Activated CD4-positive, alpha-beta T cell treated with anti-CD3 and anti-CD28 coated beads, Interleukin-2, amount 50 U/mL, for 48 hours (primary cell): ENCODE measurements at regions not wholly inside any gene's neighbourhood (a gene's known extent, or its start where the extent isn't known, plus 50 kb on each side); places are given as distances from the start of the nearest gene placed in this dataset.
"Not testable (repeated sequence)": the region's sequence is repeated elsewhere in the genome, so short reads cannot be mapped to it uniquely, and the experiment has no call there.

ENCODE experiments used
- DNase-seq, 2 experiments: peaks; one replicate each; pipeline ENCODE4 v3.0.0-alpha.2; 2020

DNA sequence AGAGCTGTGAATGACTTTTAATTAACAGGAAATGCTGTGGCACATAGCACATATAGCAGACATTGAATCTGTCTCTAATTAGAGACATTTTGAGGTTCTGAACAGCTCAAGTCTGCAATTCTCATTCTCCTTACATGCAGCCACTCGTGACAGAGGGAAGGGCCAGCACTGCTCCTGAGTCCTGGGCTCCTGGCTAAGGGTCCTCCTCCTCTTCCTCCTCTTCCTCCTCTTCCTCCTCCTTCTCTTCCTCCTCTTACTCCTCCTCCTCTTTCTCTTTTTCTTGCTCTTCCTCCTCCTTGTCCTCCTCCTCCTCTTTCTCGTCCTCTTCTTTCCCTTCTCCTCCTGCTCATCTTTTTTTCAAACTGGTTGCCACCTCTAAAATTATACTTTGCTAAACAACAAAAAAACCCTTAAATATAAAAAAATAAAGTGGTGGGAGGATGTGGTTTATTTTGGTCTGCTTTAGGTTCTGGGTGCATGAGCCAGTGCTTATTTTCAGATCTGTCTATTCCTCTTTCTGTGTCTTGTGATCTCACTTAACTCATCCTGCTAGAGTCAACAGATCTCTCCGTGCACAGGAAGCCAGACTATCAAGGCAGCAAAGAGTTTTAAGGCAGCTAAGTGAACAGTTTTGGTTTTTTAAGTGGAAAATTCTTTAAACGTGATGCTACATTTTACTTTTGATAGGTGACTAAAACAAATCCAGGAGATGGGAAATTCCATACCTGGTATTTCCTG, 159.3 kb downstream of the CD83 start:
- no peak for DNase-seq

GRCh38 chr6:14277405-14277930, 159.9 kb downstream of the CD83 start:
- DNase-seq, result no peak

DNA sequence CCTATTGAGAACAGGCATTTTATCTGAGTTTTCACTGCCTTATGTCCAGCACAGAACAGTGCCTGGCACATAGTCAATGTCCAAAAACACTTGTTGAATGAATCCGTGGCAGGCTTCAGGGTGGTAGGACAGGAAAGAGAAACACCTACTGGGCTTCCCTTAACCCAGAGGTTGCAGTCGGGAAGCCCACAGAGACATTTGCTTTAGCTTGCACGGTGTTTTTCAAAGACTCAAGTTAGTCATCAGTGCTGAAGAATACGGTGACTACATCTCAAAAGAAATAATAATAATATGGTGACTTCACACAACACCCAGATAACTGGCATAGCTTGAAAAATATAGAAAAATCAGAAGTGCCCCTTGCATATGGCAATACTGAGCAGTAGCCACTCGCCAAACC, 160.4 kb downstream of the CD83 start:
- no peak for DNase-seq

DNA sequence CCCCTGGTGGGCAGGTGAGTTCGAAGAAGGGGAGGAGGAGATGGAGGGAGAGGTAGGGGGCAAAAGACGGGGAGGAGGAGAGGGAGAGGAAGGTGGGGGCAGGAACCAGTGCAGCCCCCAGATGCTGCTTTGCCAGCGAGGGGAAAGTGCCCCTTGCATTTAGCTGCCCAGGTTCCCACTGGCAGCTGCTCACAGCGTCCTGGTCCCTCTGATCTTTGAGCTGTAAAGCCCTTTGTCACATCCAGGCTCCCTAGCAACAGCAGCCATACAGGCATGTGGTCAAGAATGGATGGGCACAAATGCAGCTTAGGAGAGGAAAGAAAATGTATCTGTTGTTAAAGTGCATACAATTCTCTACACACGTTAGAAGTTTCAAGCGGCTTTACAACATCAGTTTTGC, 160.9 kb downstream of the CD83 start:
- no peak for DNase-seq

GRCh38 chr6:14280006-14280510, 162.5 kb downstream of the CD83 start:
- DNase-seq, result no peak

DNA sequence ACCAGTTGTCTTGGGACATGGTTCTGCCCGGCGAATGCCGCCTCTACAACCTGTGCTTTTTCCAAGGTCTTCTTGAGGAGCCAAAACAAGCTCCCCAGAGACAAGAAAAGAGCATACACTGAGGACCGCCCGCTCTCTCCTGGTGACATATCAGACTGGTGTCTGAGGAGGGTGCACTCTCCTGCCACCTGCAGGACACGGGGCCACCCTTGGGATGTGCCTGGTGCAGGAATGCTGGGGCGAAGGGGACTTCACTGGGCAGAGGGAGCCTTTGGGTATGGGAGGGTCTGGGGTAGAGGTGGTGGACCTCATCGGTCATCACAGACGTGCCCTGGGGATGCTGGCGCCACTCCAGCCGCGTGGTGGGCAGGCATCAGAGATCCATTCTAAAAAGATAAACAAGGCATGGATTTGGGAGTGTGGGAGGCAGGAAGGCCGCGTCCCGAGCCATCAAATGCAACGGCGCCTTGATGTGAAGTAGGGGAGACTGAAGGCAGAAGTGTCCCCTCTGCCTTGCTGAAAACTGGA, 163.3 kb downstream of the CD83 start:
- no peak for DNase-seq

DNA sequence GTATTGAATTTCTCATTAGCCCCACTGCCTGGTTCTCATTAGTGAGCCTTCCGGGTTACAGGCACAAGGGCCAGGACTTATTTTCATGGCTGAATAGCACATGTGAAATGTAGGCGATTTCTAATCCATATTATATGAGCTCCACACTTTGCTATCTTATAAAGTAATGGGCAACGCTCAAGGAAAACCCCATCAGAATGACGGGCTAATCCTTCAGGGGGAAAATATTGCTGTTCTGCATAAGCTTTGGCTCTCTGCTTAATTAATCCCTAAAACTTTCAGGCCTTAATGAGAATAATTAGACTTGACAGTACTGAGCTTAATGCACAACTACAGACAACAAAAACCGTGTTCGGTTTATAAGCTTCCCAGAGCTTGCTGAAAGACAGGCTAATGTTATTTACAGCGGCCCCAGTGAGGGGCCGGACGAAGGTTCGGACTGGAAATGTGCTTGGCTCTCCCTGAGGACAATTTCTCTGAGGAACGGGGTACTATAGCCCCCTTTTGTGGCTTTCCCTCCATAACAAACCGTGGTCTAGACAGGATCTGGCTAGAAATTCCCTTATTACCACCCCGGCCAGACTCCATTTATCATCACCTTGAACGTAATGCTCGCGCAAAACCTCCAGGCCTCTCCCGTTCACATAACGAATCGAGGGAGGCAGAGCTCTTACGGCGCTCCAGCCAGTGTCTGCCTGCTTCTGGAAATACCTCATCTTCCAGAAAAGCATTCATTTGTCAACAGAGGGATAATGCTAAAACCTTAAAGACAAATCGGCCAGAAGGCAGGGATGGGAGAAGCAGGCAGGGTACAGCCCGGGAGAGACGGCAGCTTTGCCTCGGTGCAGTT, 164.5 kb downstream of the CD83 start:
- DNase-seq, result no peak

DNA sequence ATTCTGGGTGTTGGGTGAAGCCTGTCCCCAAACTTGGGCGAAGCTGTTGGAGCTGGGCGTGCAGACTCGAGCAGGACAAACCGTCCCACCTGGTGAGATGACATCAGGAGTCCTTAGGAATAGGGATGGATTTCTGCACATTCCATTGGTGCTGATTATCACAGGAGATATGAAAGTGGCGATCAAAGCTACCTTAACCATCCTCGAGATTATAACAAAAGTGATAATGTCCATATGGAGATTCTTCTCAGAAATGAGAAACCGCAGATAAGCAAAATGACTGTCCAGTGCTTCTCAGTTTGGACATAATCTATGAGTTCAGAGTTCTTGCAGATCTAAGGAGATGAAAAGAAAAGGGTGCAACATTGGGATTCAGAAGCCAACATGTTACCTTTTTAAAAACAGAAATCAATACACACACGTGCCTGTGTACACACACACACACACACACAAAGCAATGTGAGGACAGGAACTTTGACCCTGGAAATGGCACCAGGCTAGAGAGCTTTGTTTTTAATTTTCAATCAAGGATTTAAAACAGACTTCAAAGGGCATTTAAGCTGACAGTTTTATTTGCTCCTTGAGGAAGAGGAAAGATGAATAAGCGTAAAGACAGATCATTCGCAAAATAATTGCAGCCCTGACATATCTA, 165.4 kb downstream of the CD83 start:
- DNase-seq, result no peak

- DNase-seq, result no peak
Observed at GRCh38 chr6:14283600-14284235, 166.1 kb downstream of the CD83 start.

DNA sequence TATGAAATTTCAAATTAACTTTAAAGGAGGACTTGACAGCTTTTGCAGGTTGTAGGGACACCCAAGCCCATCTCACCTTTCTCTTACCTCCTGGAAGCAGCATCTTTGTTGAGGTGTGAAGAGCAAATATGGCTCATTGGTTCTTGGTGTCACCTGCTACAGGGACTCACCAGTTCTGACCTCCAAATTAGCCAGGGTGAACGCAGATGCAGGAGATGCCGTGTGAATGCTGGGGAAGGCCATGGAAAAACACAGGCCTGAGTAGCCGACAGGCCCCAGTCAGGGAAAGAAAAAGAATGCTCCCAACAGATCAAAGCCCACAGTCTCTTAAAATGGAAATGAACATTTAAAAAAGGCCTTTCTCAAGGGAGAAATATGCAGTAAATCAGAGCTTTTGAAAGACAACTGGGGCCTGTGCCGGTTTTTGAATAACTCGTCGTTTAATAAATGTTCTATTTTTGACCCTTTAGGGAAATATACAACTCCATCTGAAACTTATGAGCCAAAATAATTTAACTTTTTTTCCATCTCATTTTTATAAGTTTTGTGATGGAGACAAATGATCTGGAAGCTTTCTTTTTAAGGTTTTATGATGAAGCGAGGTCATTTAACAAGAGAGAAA, 167.5 kb downstream of the CD83 start:
- DNase-seq, result no peak

DNA sequence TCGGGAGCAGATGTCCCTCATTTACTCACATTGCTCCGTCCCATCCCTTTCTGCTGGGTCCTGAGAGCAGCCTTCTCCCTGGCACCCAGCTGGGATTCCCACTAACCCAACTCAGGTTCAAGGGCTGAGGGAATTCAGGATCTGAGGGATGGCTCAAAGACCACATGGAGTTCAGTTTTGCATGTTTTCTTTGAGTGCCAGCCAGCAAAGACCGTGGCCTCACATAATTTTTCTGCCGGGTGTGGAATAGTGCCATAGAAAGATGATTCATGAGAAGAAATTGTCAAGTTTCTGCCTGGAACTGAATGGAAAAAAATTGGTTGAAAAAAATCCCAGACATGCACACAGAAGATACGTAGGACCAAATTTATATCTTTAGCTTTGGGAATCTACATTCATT, 168.6 kb downstream of the CD83 start:
- DNase-seq, result no peak

- no peak for DNase-seq
Observed at GRCh38 chr6:14286634-14287428, 169.3 kb downstream of the CD83 start.

GRCh38 chr6:14287707-14288106, 170.1 kb downstream of the CD83 start:
- no peak for DNase-seq

- DNase-seq, result no peak
Observed at GRCh38 chr6:14288910-14289309, 171.3 kb downstream of the CD83 start.

DNA sequence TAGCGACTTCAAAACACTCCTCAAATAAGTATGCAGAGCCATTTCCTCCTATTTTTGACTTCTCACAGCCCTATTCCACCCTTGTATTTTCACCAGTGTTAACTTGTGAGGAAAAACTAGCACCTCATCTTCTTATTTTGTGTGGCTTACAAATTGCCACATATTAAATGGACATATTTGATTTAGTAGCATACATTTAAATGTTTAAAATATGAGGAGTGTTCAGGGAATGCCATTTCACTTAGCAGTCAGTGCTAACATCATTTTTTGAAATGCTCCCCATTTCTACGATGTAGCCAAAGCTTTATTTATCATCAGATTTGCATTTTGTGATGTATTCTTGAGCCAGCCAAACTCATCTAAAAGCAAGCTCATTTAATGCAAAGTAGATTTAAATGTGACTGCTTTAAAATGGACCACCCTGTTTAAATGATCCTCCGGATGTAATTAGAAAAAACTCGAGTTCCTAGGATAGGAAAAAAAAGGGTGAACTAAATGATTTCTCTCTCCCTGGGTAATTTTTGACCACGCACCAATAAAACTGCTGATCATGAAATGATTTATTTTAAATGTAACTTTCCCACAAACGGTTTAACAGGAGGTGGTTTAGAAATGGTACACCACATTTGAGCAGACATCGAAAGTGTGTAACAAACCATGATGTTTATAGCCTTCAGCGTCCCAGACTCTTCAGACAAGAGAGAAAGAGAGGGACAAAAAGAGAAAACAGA, 172.6 kb downstream of the CD83 start:
- no peak for DNase-seq

- DNase-seq, result no peak
Observed at GRCh38 chr6:14290772-14291330, 173.3 kb downstream of the CD83 start.

GRCh38 chr6:14291331-14291730, 173.8 kb downstream of the CD83 start:
- no peak for DNase-seq

DNA sequence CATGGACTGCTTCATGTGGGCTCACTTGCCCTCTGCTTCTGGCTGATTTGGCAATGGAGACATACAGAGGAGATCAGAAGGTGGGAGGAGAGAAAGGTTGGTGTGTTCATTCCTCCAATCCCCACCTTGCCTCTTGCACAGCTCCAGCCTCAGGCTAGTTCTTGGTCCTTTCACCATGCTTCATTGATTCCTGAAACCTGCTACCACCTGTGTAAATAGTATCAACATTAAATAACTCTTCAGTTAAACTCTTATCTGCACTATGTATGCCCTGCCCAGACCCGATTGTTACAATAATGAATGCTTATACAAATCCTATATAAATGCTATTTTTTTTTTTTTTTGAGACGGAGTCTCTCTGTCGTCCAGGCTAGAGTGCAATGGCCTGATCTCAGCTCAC, 174.5 kb downstream of the CD83 start:
- DNase-seq, result no peak

DNA sequence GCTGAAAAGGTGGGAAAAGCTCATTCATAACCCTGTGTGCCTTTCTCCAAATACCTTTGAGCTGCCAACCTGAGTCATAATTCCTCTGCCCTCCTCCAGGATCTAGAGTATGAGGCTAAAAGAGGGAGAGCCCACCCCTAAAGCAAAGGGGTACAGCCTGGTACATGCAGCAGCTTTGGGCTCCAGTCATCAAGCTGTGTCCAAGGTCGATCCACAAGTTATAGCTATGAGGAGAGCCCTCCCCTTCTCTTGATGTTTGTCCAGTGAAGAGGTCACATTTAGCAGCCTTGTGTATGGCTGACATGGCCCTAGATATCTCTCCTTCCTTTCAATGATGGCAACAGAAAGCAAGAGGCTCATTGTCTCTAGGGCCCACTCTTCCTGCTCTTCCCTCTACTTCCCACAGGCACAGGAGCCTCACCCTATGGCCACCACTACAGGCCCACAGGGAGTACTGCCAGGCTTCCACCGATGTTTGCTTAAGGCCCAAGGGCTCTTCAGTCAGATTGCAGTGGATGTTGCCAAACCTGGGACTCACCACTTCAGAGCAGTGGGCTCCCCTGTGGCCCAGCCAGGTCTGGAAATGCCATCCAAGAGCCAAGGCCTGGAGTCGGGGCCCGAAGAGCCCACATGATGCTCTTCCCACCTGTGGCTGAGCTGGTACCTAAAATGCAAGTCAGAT, 176.8 kb downstream of the CD83 start:
- DNase-seq, result no peak

- DNase-seq, result not testable (repeated sequence)
Observed at GRCh38 chr6:14296698-14297097, 179.1 kb downstream of the CD83 start.
